ENCODE measurements at regions not wholly inside any gene's neighbourhood (a gene's known extent, or its start where the extent isn't known, plus 50 kb on each side); places are given as distances from the start of the nearest gene placed in this dataset.

GRCh38 chr2:236861944-236862343 is 223.7 kb upstream of the COPS8 start:
- DNase-seq (ENCODE audit: low read depth in 3 of 3, low spot score in 2 of 3): no peak

- DNase-seq (ENCODE audit: low read depth in 3 of 3, low spot score in 2 of 3): no peak
Measured at GRCh38 chr2:236862526-236862925, 223.2 kb upstream of the COPS8 start.

DNA sequence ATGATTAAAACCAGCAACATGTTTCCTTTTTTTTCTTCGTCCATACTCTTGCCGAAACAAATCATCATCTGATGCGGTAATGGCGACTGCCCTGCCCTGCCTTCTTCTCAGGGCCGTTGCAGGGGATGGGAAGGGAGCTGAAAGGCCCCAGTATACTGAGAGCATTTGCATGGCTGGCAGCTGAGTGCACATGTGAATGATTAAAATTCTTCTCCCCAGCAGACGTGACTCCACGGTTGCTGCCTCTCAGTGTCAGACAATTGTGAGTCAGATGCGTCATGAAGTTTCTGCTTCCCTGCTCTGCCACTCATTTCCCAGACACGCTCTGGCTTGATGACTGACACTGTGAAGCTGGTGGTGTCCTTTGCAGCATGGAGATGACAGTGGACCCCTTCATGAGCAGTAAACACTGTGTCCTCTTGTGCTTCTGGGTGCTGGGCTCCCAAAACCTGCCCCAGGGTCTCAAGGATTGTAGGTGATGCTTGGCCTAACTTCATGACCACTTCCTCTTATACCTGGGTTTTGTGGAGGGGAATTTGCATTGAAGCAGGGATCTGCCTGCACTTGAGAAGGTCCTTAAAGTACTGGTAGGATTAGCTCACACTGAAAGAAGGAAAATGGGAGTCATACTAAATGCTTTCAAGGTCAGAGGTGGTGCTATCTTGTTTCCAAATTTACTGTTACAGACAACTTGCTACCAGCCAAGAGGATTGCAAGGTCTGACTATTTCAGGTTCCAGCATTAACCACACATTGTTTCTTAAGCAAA is 222.5 kb upstream of the COPS8 start:
- DNase-seq (ENCODE audit: low read depth in 3 of 3, low spot score in 2 of 3): no peak

GRCh38 chr2:236863729-236864126 is 222.0 kb upstream of the COPS8 start:
- no peak for DNase-seq (ENCODE audit: low read depth in 3 of 3, low spot score in 2 of 3)

DNA sequence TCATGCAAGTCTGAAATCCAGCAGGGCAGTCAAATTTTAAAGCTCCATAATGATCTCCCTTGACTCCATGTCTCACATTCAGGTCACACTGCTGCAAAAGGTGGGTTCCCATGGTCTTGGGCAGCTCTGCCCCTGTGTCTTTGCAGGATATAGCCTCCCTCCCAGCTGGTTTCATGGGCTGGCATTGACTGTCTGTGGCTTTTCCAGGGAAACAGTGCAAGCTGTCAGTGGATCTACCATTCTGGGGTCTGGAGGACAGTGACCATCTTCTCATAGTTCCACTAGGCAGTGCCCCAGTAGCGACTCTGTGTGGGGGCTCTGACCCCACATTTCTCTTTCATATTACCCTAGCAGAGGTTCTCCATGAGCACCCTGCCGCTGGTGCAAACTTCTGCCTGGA is 220.6 kb upstream of the COPS8 start:
- no peak for DNase-seq (ENCODE audit: low read depth in 3 of 3, low spot score in 2 of 3)

- DNase-seq (ENCODE audit: low read depth in 3 of 3, low spot score in 2 of 3): no peak
Measured at GRCh38 chr2:236866542-236867340, 218.9 kb upstream of the COPS8 start.

- no peak for DNase-seq (ENCODE audit: low read depth in 3 of 3, low spot score in 2 of 3)
Measured at GRCh38 chr2:236867441-236868260, 218.0 kb upstream of the COPS8 start.

DNA sequence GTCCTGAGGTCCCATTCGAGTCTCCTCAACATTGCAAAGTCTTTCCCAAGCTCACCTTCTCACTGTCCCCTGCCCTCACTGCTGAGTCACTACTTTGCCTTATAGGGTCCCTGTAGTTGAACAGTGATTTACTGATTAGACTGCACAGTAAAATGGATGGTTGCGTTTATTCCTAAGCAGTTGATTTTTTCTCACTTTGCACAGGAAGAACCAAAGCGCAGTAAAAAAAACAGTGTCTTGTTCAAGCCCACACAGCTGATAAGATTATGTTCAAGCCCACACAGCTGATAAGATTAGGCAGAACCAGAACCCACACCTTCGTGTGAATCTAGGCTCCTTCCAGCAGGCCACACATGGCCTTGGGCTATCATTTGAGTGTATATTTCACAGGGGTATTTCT is 215.3 kb upstream of the COPS8 start:
- no peak for DNase-seq (ENCODE audit: low read depth in 3 of 3, low spot score in 2 of 3)

- no peak for DNase-seq (ENCODE audit: low read depth in 3 of 3, low spot score in 2 of 3)
Measured at GRCh38 chr2:236871500-236872001, 214.1 kb upstream of the COPS8 start.

- DNase-seq (ENCODE audit: low read depth in 3 of 3, low spot score in 2 of 3): no peak
Measured at GRCh38 chr2:236872015-236872414, 213.7 kb upstream of the COPS8 start.

GRCh38 chr2:236872981-236873380 is 212.7 kb upstream of the COPS8 start:
- DNase-seq (ENCODE audit: low read depth in 3 of 3, low spot score in 2 of 3): no peak

- DNase-seq (ENCODE audit: low read depth in 3 of 3, low spot score in 2 of 3): no peak
Measured at GRCh38 chr2:236873636-236874035, 212.1 kb upstream of the COPS8 start.

GRCh38 chr2:236874866-236875481 is 210.7 kb upstream of the COPS8 start:
- no peak for DNase-seq (ENCODE audit: low read depth in 3 of 3, low spot score in 2 of 3)

GRCh38 chr2:236875906-236876505 is 209.7 kb upstream of the COPS8 start:
- no peak for DNase-seq (ENCODE audit: low read depth in 3 of 3, low spot score in 2 of 3)

- no peak for DNase-seq (ENCODE audit: low read depth in 3 of 3, low spot score in 2 of 3)
Measured at GRCh38 chr2:236876642-236877041, 209.0 kb upstream of the COPS8 start.

- DNase-seq (ENCODE audit: low read depth in 3 of 3, low spot score in 2 of 3): no peak
Measured at GRCh38 chr2:236877972-236878371, 207.7 kb upstream of the COPS8 start.

- no peak for DNase-seq (ENCODE audit: low read depth in 3 of 3, low spot score in 2 of 3)
Measured at GRCh38 chr2:236879416-236879963, 206.2 kb upstream of the COPS8 start.

DNA sequence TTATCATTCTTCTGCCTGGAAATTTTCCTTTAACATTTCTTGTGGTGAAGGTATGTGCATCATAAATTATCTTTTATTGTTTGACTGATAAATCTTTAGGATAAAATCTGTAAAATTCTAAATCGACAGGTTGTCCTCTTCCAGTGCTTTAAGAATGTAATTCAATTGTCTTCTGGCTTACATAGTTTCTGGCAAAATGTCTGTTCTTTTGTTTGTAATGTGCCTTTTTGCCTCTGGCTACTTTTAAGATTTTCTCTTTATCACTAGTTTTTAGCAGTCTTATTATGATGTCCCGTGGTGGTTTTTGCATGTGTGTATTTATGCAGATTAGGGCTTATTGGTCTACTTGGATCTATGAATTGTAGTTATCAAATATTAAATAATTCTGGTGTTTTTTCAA is 203.6 kb upstream of the COPS8 start:
- no peak for DNase-seq (ENCODE audit: low read depth in 3 of 3, low spot score in 2 of 3)

DNA sequence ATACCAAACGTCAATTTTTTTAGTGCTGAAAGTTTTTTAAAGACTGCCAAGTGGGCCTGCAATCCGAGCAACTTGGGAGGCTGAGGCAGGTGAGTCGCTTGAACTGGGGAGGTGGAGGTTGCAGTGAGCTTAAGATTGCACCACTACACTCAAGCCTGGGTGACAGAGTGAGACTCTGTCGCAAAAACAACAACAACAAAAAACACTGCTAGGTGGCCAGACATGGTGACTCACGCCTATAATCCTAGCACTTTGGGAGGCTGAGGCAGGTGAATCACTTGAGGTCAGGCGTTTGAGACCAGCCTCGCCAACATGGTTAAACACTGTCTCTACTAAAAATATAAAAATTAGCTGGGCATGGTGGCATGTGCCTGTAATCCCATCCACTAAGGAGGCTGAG is 202.8 kb upstream of the COPS8 start:
- no peak for DNase-seq (ENCODE audit: low read depth in 3 of 3, low spot score in 2 of 3)

- no peak for DNase-seq (ENCODE audit: low read depth in 3 of 3, low spot score in 2 of 3)
Measured at GRCh38 chr2:236883819-236884218, 201.9 kb upstream of the COPS8 start.
